ENCODE measurements at regions not wholly inside any gene's neighbourhood (a gene's known extent, or its start where the extent isn't known, plus 50 kb on each side); places are given as distances from the start of the nearest gene placed in this dataset.
"Not testable (repeated sequence)": the region's sequence is repeated elsewhere in the genome, so short reads cannot be mapped to it uniquely, and the experiment has no call there.

- Histone ChIP-seq H3K4me1 (ENCODE audit: control insufficient read depth, extremely low read depth, insufficient read depth, low read length) (no peaks in the 10 kb centered on the region), H3K79me2 (ENCODE audit: control insufficient read depth, insufficient read depth, low read length) (no peaks in the 10 kb centered on the region), H3K9ac (ENCODE audit: control insufficient read depth, extremely low read depth, insufficient read depth, low read length) (no peak overlapping the region), H3K9me3 (ENCODE audit: control insufficient read depth, low read depth, low read length) (no peaks in the 10 kb centered on the region), H3K27ac (ENCODE audit: control insufficient read depth, insufficient read depth, low read length) (no peak overlapping the region), H2AFZ (ENCODE audit: control insufficient read depth, low read length) (no peak overlapping the region), H3K27me3 (ENCODE audit: control insufficient read depth, extremely low read depth, insufficient read depth, low read length) (no peaks in the 10 kb centered on the region), H3K4me2 (ENCODE audit: control insufficient read depth, extremely low read depth, insufficient read depth, low read depth, low read length) (no peak overlapping the region), H4K20me1 (ENCODE audit: control insufficient read depth, extremely low read depth, insufficient read depth, low read length) (no peaks in the 10 kb centered on the region), H3K9me1 (ENCODE audit: control insufficient read depth, extremely low read depth, insufficient read depth, low read length) (no peaks in the 10 kb centered on the region), H3K4me3 (ENCODE audit: control insufficient read depth in 2 of 3, extremely low read depth in 1 of 3, insufficient read depth in 2 of 3, low read depth in 1 of 3, low read length in 3 of 3) (no peak overlapping the region), H3K36me3 (ENCODE audit: control insufficient read depth in 2 of 2, extremely low read depth in 1 of 2, insufficient read depth in 2 of 2, low read length in 2 of 2) (no peaks in the 10 kb centered on the region)
- no peak for TF ChIP-seq EZH2 (IDR thresholded peaks at IDR 0.05; ENCODE audit: low read length)
- no peak for TF ChIP-seq CTCF (optimal IDR thresholded peaks at IDR 0.05 in 1 of 3, IDR thresholded peaks at IDR 0.05 in 1 of 3, conservative IDR thresholded peaks at IDR 0.05 in 1 of 3; ENCODE audit: extremely low read depth in 1 of 3, insufficient read depth in 2 of 3, low read length in 3 of 3)
- dilution Hi-C loops (cut with MboI; ENCODE audit: extremely low pct_ligation_motif_present, low sequenced_read_pairs): no loop called here
- FAIRE-seq (no peak), DNase-seq (ENCODE audit: low read depth, low spot score) (no peak)
These were observed 585.3 kb upstream of the MAN1A1 start for GRCh38 chr6:119934816-119935215.

- H3K9ac ChIP-seq (ENCODE audit: control insufficient read depth, extremely low read depth, insufficient read depth, low read length): no peak overlapping the region
- dilution Hi-C loops (cut with MboI; ENCODE audit: extremely low pct_ligation_motif_present, low sequenced_read_pairs): no loop called here
- H3K4me3 ChIP-seq (ENCODE audit: control insufficient read depth in 2 of 3, extremely low read depth in 1 of 3, insufficient read depth in 2 of 3, low read depth in 1 of 3, low read length in 3 of 3): no peak overlapping the region
- no peak overlapping the region for H3K27ac ChIP-seq (ENCODE audit: control insufficient read depth, insufficient read depth, low read length)
- no peaks in the 10 kb centered on the region for H4K20me1 ChIP-seq (ENCODE audit: control insufficient read depth, extremely low read depth, insufficient read depth, low read length)
- H3K9me1 ChIP-seq (ENCODE audit: control insufficient read depth, extremely low read depth, insufficient read depth, low read length): no peaks in the 10 kb centered on the region
- H3K36me3 ChIP-seq (ENCODE audit: control insufficient read depth in 2 of 2, extremely low read depth in 1 of 2, insufficient read depth in 2 of 2, low read length in 2 of 2): no peaks in the 10 kb centered on the region
- no peak overlapping the region for H2AFZ ChIP-seq (ENCODE audit: control insufficient read depth, low read length)
- H3K4me2 ChIP-seq (ENCODE audit: control insufficient read depth, extremely low read depth, insufficient read depth, low read depth, low read length): no peak overlapping the region
- no peak for FAIRE-seq
- no peaks in the 10 kb centered on the region for H3K4me1 ChIP-seq (ENCODE audit: control insufficient read depth, extremely low read depth, insufficient read depth, low read length)
- no peak for DNase-seq (ENCODE audit: low read depth, low spot score)
- H3K27me3 ChIP-seq (ENCODE audit: control insufficient read depth, extremely low read depth, insufficient read depth, low read length): no peaks in the 10 kb centered on the region
- TF ChIP-seq EZH2 (IDR thresholded peaks at IDR 0.05; ENCODE audit: low read length) (no peak), CTCF (optimal IDR thresholded peaks at IDR 0.05 in 1 of 3, IDR thresholded peaks at IDR 0.05 in 1 of 3, conservative IDR thresholded peaks at IDR 0.05 in 1 of 3; ENCODE audit: extremely low read depth in 1 of 3, insufficient read depth in 2 of 3, low read length in 3 of 3) (no peak)
- H3K9me3 ChIP-seq (ENCODE audit: control insufficient read depth, low read depth, low read length): no peaks in the 10 kb centered on the region
- no peaks in the 10 kb centered on the region for H3K79me2 ChIP-seq (ENCODE audit: control insufficient read depth, insufficient read depth, low read length)
These were observed 579.6 kb upstream of the MAN1A1 start for GRCh38 chr6:119929121-119929520.

- H4K20me1 ChIP-seq (ENCODE audit: control insufficient read depth, extremely low read depth, insufficient read depth, low read length); dilution Hi-C loops (cut with MboI; ENCODE audit: extremely low pct_ligation_motif_present, low sequenced_read_pairs); H3K4me2 ChIP-seq (ENCODE audit: control insufficient read depth, extremely low read depth, insufficient read depth, low read depth, low read length); H3K4me3 ChIP-seq (ENCODE audit: control insufficient read depth in 2 of 3, extremely low read depth in 1 of 3, insufficient read depth in 2 of 3, low read depth in 1 of 3, low read length in 3 of 3); H3K36me3 ChIP-seq (ENCODE audit: control insufficient read depth in 2 of 2, extremely low read depth in 1 of 2, insufficient read depth in 2 of 2, low read length in 2 of 2); H2AFZ ChIP-seq (ENCODE audit: control insufficient read depth, low read length); FAIRE-seq; H3K27ac ChIP-seq (ENCODE audit: control insufficient read depth, insufficient read depth, low read length); DNase-seq (ENCODE audit: low read depth, low spot score); H3K9me3 ChIP-seq (ENCODE audit: control insufficient read depth, low read depth, low read length); H3K9me1 ChIP-seq (ENCODE audit: control insufficient read depth, extremely low read depth, insufficient read depth, low read length); H3K79me2 ChIP-seq (ENCODE audit: control insufficient read depth, insufficient read depth, low read length); H3K4me1 ChIP-seq (ENCODE audit: control insufficient read depth, extremely low read depth, insufficient read depth, low read length); H3K27me3 ChIP-seq (ENCODE audit: control insufficient read depth, extremely low read depth, insufficient read depth, low read length); H3K9ac ChIP-seq (ENCODE audit: control insufficient read depth, extremely low read depth, insufficient read depth, low read length): not testable (repeated sequence)
These were observed 575.3 kb upstream of the MAN1A1 start for GRCh38 chr6:119924888-119925287.

Measured in keratinocyte (primary cell).